Stimulated activated naive CD8-positive, alpha-beta T cell treated with anti-CD3 and anti-CD28 coated beads, Interleukin-15, Interleukin-2, amounts not matched to agents 100 U/mL and 50 U/mL, for 24 hours (primary cell): ENCODE measurements at regions not wholly inside any gene's neighbourhood (a gene's known extent, or its start where the extent isn't known, plus 50 kb on each side); places are given as distances from the start of the nearest gene placed in this dataset.
A peak's percentile ranks its signal among the peaks of the same experiment; 100 is the strongest.
"Not testable (repeated sequence)": the region's sequence is repeated elsewhere in the genome, so short reads cannot be mapped to it uniquely, and the experiment has no call there.

ENCODE experiments used
- ATAC-seq: fragments of 150-1000 bp; cut with Tn5 transposase; one replicate; pipeline ENCODE4 v1.10.0; 2021
- DNase-seq: peaks from one replicate; pipeline ENCODE4 v3.0.0; 2021

GRCh38 chr16:85527042-85527766 lies 85.9 kb upstream of the GSE1 start:
- ATAC-seq (no peak), DNase-seq (no peak)

- DNase-seq (no peak), ATAC-seq (no peak)
Observed at GRCh38 chr16:85527767-85528297, 85.3 kb upstream of the GSE1 start.

GRCh38 chr16:85528528-85529387 lies 84.4 kb upstream of the GSE1 start:
- peak; percentile 57 for DNase-seq
- peak; percentile 35 for ATAC-seq

- no peak for ATAC-seq
- DNase-seq: no peak
Observed at GRCh38 chr16:85529489-85530369, 83.4 kb upstream of the GSE1 start.

GRCh38 chr16:85530370-85530739 lies 82.8 kb upstream of the GSE1 start:
- no peak for ATAC-seq
- no peak for DNase-seq

- ATAC-seq: no peak
- DNase-seq: no peak
Observed at GRCh38 chr16:85531516-85531915, 81.6 kb upstream of the GSE1 start.

- ATAC-seq: no peak
- no peak for DNase-seq
Observed at GRCh38 chr16:85532147-85532546, 81.0 kb upstream of the GSE1 start.

- not testable (repeated sequence) for DNase-seq, ATAC-seq
Observed at GRCh38 chr16:85533593-85533992, 79.5 kb upstream of the GSE1 start.

GRCh38 chr16:85534536-85535351 lies 78.4 kb upstream of the GSE1 start:
- ATAC-seq (no peak), DNase-seq (no peak)

- ATAC-seq (no peak), DNase-seq (no peak)
Observed at GRCh38 chr16:85535352-85536072, 77.6 kb upstream of the GSE1 start.

- no peak for ATAC-seq
- DNase-seq: no peak
Observed at GRCh38 chr16:85536073-85536410, 77.1 kb upstream of the GSE1 start.

- ATAC-seq (no peak), DNase-seq (no peak)
Observed at GRCh38 chr16:85536411-85537330, 76.5 kb upstream of the GSE1 start.

- no peak for DNase-seq
- no peak for ATAC-seq
Observed at GRCh38 chr16:85537331-85537788, 75.8 kb upstream of the GSE1 start.

GRCh38 chr16:85537795-85538401 lies 75.2 kb upstream of the GSE1 start:
- DNase-seq: no peak
- no peak for ATAC-seq

- DNase-seq (no peak), ATAC-seq (no peak)
Observed at GRCh38 chr16:85539084-85539483, 74.0 kb upstream of the GSE1 start.

- ATAC-seq: no peak
- DNase-seq: no peak
Observed at GRCh38 chr16:85539629-85540291, 73.4 kb upstream of the GSE1 start.

- DNase-seq: no peak
Observed at GRCh38 chr16:85541181-85541580, 71.9 kb upstream of the GSE1 start.

GRCh38 chr16:85541619-85541979 lies 71.5 kb upstream of the GSE1 start:
- no peak for ATAC-seq
- no peak for DNase-seq

More at GRCh38 chr16:85541181-85541580, 71.9 kb upstream of the GSE1 start:
- no peak for ATAC-seq
